Activated CD4-positive, alpha-beta T cell treated with anti-CD3 and anti-CD28 coated beads, Interleukin-2, Interleukin-4, amounts not matched to agents 100 ng/mL and 50 ng/mL, durations not matched to agents 16 hours and 8 hours (primary cell): ENCODE measurements at regions not wholly inside any gene's neighbourhood (a gene's known extent, or its start where the extent isn't known, plus 50 kb on each side); places are given as distances from the start of the nearest gene placed in this dataset.
"Not testable (repeated sequence)": the region's sequence is repeated elsewhere in the genome, so short reads cannot be mapped to it uniquely, and the experiment has no call there.

ENCODE experiments used
- DNase-seq: peaks from one replicate; pipeline ENCODE4 v3.0.0-alpha.2; 2020; ENCODE audit warnings: low spot score

- no peak for DNase-seq
Measured at GRCh38 chr7:101146-102046, 91.0 kb upstream of the FAM20C start.

DNA sequence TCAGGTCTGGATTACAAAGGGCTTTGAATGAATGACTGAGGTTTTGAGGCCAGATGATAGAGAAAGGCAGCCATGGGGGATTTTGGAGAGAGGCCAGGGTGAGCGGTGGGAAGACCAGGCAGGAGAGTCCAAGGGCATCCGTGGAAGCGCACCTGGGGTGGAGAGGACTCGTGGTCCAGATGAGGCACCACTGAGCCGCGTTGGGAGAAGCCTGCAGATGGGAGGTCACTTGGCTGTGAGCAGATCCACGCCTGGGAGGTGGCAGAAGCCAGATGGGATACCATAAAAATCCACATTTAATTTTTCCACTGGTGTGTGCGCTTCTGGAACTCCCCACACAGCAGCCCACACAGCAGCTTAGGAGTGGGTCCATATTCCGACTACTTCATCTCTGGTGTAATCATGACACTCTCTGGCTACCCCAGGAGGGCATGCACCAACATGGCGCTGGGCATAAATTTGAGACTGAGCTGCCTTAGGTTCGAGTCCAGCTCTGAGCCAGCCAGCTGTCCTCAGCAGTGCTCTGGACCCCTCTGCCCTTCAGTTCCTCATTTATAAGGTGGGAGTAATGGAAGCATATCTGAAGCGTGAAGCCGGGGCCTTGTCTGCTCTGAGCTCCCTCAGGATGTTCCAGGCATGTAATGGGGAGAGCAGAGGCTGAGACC, 90.2 kb upstream of the FAM20C start:
- no peak for DNase-seq

- peak; percentile 15 for DNase-seq
Measured at GRCh38 chr7:102721-103120, 89.7 kb upstream of the FAM20C start.

DNA sequence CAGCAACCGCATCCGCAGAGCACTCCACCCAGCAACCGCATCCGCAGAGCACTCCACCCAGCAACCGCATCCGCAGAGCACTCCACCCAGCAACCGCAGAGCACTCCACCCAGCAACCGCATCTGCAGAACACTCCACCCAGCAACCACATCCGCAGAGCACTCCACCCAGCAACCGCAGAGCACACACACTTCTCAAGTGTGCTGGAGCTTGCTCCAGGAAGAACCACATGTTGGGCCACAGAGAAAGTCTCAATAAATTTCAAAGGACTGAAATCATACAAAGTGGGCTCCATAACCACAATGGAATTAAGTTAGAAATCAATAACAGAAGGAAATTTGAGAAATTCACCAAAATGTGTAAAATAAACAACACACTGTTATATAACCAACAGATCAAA, 88.4 kb upstream of the FAM20C start:
- DNase-seq: not testable (repeated sequence)

GRCh38 chr7:105002-105401, 87.4 kb upstream of the FAM20C start:
- no peak for DNase-seq

DNA sequence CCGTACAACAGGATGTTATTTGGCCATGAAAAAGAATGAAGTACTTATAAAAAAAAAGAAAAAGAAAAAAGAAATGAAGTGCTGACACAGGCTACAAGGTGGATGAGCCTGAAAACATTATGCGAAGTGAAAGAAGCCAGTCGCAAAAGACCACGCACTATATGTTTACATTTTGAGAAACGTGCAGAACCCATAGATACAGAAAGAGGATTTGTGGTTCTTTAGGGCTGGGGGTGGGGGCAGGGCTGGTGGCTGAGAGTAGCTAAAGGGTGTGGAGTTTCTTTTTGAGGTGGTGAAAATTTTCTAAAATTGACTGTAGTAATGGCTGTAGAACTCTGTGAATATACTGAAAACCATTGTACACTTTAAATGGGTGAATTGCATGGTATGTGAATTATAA, 86.0 kb upstream of the FAM20C start:
- peak; percentile 7 for DNase-seq

DNA sequence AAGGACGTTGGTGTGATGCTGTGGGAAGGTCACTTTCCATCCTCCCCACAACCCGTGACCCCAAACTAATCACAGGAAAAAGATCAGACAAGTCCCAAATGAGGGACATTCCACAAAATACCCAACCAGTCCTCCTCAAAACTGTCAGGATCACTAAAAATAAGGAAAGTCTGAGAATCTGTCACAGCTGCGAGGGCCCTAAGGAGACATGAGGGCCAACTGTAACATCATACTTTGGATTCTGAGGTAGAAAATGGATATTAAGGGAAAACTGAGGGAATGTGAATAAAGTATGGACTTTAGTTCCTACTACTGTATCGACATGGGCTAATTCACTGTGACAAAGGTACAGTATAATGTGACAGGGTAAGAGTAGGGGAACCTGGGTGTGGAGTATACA, 85.1 kb upstream of the FAM20C start:
- DNase-seq: no peak

- no peak for DNase-seq
Measured at GRCh38 chr7:107907-108306, 84.5 kb upstream of the FAM20C start.

- no peak for DNase-seq
Measured at GRCh38 chr7:109094-109493, 83.3 kb upstream of the FAM20C start.

DNA sequence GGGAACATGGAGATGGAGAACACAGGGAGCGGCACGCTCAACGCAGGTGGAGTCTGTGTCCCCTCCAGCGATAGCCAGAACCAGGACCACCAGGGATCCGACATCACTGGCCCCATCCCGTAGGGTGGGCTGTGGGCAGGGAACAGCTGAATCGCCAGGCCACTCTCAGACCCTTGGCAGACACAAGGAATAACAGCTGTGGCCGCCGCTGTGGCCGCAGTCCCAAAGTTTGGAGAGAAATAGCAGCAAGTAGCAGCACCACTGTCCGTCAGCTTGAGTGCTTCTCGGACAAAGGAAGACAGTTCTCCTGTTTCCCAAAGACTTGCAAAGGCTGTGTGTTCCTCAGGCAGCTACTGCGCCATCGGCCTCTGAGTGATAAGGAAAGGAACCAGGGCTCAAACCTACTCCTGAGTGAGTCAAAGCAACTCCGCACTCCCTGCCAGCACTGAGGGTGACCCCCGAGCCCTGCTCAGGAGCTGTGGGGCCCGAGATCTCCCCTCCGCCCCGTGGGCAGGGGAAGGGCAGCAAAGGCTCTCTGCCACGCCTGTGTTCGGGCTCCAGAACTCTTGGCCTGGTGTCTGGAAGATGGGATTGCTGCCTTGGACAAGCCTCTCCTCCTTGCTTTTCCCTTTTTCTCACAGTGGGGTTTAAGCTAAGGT, 82.3 kb upstream of the FAM20C start:
- DNase-seq: no peak

- no peak for DNase-seq
Measured at GRCh38 chr7:110557-111232, 81.7 kb upstream of the FAM20C start.

DNA sequence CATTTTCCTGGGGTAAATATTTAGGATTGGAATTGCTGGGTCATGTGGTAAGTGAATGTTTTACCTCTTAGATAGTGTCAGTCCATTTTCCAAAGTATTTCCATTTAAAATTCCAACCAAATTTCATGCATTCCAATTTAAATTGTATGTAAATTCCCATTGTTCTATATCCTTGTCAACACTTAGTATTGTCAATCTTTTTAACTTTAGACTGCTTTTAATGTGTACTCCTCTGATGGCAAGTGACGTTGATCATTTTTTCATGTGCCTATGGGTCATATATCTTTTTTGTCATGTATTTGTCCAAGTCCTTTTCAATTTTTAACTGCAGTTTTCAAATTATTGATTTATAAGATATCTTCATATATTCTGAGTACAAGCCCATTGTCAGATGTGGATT, 80.8 kb upstream of the FAM20C start:
- no peak for DNase-seq

- no peak for DNase-seq
Measured at GRCh38 chr7:112881-113280, 79.5 kb upstream of the FAM20C start.

DNA sequence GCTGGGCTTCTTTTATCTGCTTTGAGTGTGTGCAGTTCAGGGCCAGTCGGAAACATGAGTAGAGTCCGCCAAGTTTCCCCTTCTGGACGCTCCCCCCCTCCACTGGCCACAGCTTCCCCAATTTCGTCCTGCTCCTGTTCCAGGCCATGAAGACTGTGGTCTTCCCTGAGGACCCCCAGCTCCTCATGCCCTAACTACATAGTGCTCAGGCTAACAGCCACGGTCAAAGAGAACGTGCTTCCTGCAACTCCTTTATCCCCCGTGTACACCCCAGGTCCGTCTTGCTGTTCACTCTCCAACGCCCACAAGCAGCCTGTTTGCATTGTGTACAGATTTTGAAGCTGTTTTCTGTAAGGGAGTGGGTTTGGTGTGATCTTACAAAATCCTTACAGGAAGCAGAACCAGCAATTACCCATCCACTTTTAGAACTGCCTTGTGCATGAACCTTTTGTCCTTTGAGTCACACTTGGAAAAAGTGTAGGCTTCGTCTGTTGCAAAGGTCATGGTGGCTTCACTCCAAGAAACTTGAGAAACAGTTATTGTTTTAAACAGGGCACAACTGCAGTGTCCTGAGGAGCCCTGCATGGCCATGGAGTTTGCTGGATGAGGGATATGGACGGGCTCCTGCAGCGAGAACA, 77.0 kb upstream of the FAM20C start:
- DNase-seq: no peak

GRCh38 chr7:116188-116981, 76.0 kb upstream of the FAM20C start:
- no peak for DNase-seq

GRCh38 chr7:117836-118614, 74.3 kb upstream of the FAM20C start:
- no peak for DNase-seq

GRCh38 chr7:118615-119391, 73.6 kb upstream of the FAM20C start:
- DNase-seq: no peak

DNA sequence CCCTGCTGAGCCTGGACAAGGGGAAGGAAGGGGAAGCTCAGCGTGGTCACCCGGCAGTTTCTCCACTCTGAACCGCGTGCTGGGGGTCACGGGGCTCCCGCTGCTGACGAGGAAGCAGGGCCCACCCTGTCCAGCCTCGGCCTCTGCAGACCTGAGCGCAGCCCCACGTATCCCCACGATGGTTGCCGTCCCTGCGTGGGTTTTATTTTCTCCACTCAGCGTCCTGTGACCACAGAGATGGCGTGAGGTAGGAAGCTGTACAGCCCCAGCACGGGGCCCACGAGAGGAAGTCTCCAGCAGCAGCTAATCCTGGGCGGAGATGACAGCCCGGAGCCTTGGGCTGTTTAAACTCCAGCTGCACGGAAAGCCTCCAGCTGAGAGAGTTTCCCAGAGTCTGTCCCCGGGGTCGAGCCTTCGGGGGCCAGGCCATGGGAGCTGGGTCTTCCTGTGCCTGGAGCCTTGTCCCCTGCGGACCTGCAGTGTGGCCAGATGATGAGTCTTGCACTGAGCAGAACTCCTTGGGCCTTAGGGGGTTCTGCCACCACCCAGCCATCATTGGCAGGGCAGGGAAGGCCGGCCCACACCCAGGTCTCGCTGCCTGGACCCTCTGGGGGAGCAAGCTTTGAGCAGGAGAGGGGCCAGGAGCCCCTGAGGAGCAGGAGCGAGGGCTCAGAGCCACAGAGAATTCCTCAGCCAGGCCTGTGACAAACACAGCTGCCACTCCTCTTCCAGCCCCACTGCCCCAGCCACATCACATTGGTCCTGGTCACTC, 72.8 kb upstream of the FAM20C start:
- no peak for DNase-seq
